ENCODE measurements at regions not wholly inside any gene's neighbourhood (a gene's known extent, or its start where the extent isn't known, plus 50 kb on each side); places are given as distances from the start of the nearest gene placed in this dataset.
"Not testable (repeated sequence)": the region's sequence is repeated elsewhere in the genome, so short reads cannot be mapped to it uniquely, and the experiment has no call there.

- no peaks in the 10 kb centered on the region for H3K36me3 ChIP-seq (ENCODE audit: control insufficient read depth, low read depth, low read length)
- no peak overlapping the region for H3K4me3 ChIP-seq (ENCODE audit: low read length)
- H3K27ac ChIP-seq (ENCODE audit: low read length), result no peak overlapping the region
- H3K9ac ChIP-seq (ENCODE audit: low read length), result no peak overlapping the region
- H3K9me3 ChIP-seq (ENCODE audit: control insufficient read depth, low read depth, low read length), result no peaks in the 10 kb centered on the region
- no peaks in the 10 kb centered on the region for H3K27me3 ChIP-seq (ENCODE audit: control insufficient read depth, insufficient read depth, low read length)
- H3K4me1 ChIP-seq (ENCODE audit: control insufficient read depth, low read depth, low read length), result no peaks in the 10 kb centered on the region
Observed at GRCh38 chr2:186979439-186980116, 130.6 kb upstream of the ZSWIM2 start.

GRCh38 chr2:186977433-186978045 lies 128.6 kb upstream of the ZSWIM2 start:
- Histone ChIP-seq H3K4me1 (ENCODE audit: control insufficient read depth, low read depth, low read length) (no peaks in the 10 kb centered on the region), H3K9ac (ENCODE audit: low read length) (no peak overlapping the region), H3K4me3 (ENCODE audit: low read length) (no peak overlapping the region), H3K36me3 (ENCODE audit: control insufficient read depth, low read depth, low read length) (no peaks in the 10 kb centered on the region), H3K27me3 (ENCODE audit: control insufficient read depth, insufficient read depth, low read length) (no peaks in the 10 kb centered on the region), H3K27ac (ENCODE audit: low read length) (no peak overlapping the region), H3K9me3 (ENCODE audit: control insufficient read depth, low read depth, low read length) (no peaks in the 10 kb centered on the region)

- no peak overlapping the region for H3K27ac ChIP-seq (ENCODE audit: low read length)
- H3K9me3 ChIP-seq (ENCODE audit: control insufficient read depth, low read depth, low read length), result no peaks in the 10 kb centered on the region
- H3K4me3 ChIP-seq (ENCODE audit: low read length), result no peak overlapping the region
- no peaks in the 10 kb centered on the region for H3K27me3 ChIP-seq (ENCODE audit: control insufficient read depth, insufficient read depth, low read length)
- H3K9ac ChIP-seq (ENCODE audit: low read length), result no peak overlapping the region
- H3K4me1 ChIP-seq (ENCODE audit: control insufficient read depth, low read depth, low read length), result no peaks in the 10 kb centered on the region
- no peaks in the 10 kb centered on the region for H3K36me3 ChIP-seq (ENCODE audit: control insufficient read depth, low read depth, low read length)
Observed at GRCh38 chr2:186976329-186976728, 127.4 kb upstream of the ZSWIM2 start.

GRCh38 chr2:186972281-186972970 lies 123.5 kb upstream of the ZSWIM2 start:
- no peak overlapping the region for H3K4me3 ChIP-seq (ENCODE audit: low read length)

GRCh38 chr2:186968277-186968676 lies 119.3 kb upstream of the ZSWIM2 start:
- H3K27ac ChIP-seq (ENCODE audit: low read length), result no peak overlapping the region
- no peaks in the 10 kb centered on the region for H3K4me1 ChIP-seq (ENCODE audit: control insufficient read depth, low read depth, low read length)
- no peak overlapping the region for H3K9ac ChIP-seq (ENCODE audit: low read length)
- H3K9me3 ChIP-seq (ENCODE audit: control insufficient read depth, low read depth, low read length), result no peaks in the 10 kb centered on the region
- H3K4me3 ChIP-seq (ENCODE audit: low read length), result no peak overlapping the region
- no peaks in the 10 kb centered on the region for H3K36me3 ChIP-seq (ENCODE audit: control insufficient read depth, low read depth, low read length)
- no peaks in the 10 kb centered on the region for H3K27me3 ChIP-seq (ENCODE audit: control insufficient read depth, insufficient read depth, low read length)

More at GRCh38 chr2:186972281-186972970, 123.5 kb upstream of the ZSWIM2 start:
- Histone ChIP-seq H3K36me3 (ENCODE audit: control insufficient read depth, low read depth, low read length) (no peaks in the 10 kb centered on the region), H3K9me3 (ENCODE audit: control insufficient read depth, low read depth, low read length) (no peaks in the 10 kb centered on the region), H3K27me3 (ENCODE audit: control insufficient read depth, insufficient read depth, low read length) (no peaks in the 10 kb centered on the region), H3K27ac (ENCODE audit: low read length) (no peak overlapping the region), H3K9ac (ENCODE audit: low read length) (no peak overlapping the region), H3K4me1 (ENCODE audit: control insufficient read depth, low read depth, low read length) (no peaks in the 10 kb centered on the region)

GRCh38 chr2:186966015-186966414 lies 117.0 kb upstream of the ZSWIM2 start:
- H3K4me3 ChIP-seq (ENCODE audit: low read length), result no peak overlapping the region
- H3K9me3 ChIP-seq (ENCODE audit: control insufficient read depth, low read depth, low read length), result no peaks in the 10 kb centered on the region
- H3K9ac ChIP-seq (ENCODE audit: low read length), result no peak overlapping the region
- H3K27ac ChIP-seq (ENCODE audit: low read length), result no peak overlapping the region
- no peaks in the 10 kb centered on the region for H3K36me3 ChIP-seq (ENCODE audit: control insufficient read depth, low read depth, low read length)
- no peaks in the 10 kb centered on the region for H3K4me1 ChIP-seq (ENCODE audit: control insufficient read depth, low read depth, low read length)
- H3K27me3 ChIP-seq (ENCODE audit: control insufficient read depth, insufficient read depth, low read length), result no peaks in the 10 kb centered on the region

- Histone ChIP-seq H3K9ac (ENCODE audit: low read length) (no peak overlapping the region), H3K4me3 (ENCODE audit: low read length) (no peak overlapping the region), H3K4me1 (ENCODE audit: control insufficient read depth, low read depth, low read length) (no peaks in the 10 kb centered on the region), H3K9me3 (ENCODE audit: control insufficient read depth, low read depth, low read length) (no peaks in the 10 kb centered on the region), H3K36me3 (ENCODE audit: control insufficient read depth, low read depth, low read length) (no peaks in the 10 kb centered on the region), H3K27me3 (ENCODE audit: control insufficient read depth, insufficient read depth, low read length) (no peaks in the 10 kb centered on the region), H3K27ac (ENCODE audit: low read length) (no peak overlapping the region)
Observed at GRCh38 chr2:186962085-186962747, 113.2 kb upstream of the ZSWIM2 start.

GRCh38 chr2:186960241-186960640 lies 111.3 kb upstream of the ZSWIM2 start:
- H3K9me3 ChIP-seq (ENCODE audit: control insufficient read depth, low read depth, low read length); H3K4me3 ChIP-seq (ENCODE audit: low read length); H3K4me1 ChIP-seq (ENCODE audit: control insufficient read depth, low read depth, low read length); H3K36me3 ChIP-seq (ENCODE audit: control insufficient read depth, low read depth, low read length); H3K9ac ChIP-seq (ENCODE audit: low read length); H3K27ac ChIP-seq (ENCODE audit: low read length); H3K27me3 ChIP-seq (ENCODE audit: control insufficient read depth, insufficient read depth, low read length): not testable (repeated sequence)

- Histone ChIP-seq H3K9me3 (ENCODE audit: control insufficient read depth, low read depth, low read length) (no peaks in the 10 kb centered on the region), H3K27me3 (ENCODE audit: control insufficient read depth, insufficient read depth, low read length) (no peaks in the 10 kb centered on the region), H3K9ac (ENCODE audit: low read length) (no peak overlapping the region), H3K4me3 (ENCODE audit: low read length) (no peak overlapping the region), H3K4me1 (ENCODE audit: control insufficient read depth, low read depth, low read length) (no peaks in the 10 kb centered on the region), H3K36me3 (ENCODE audit: control insufficient read depth, low read depth, low read length) (no peaks in the 10 kb centered on the region), H3K27ac (ENCODE audit: low read length) (no peak overlapping the region)
Observed at GRCh38 chr2:186959486-186959885, 110.5 kb upstream of the ZSWIM2 start.

GRCh38 chr2:186950694-186951093 lies 101.7 kb upstream of the ZSWIM2 start:
- H3K36me3 ChIP-seq (ENCODE audit: control insufficient read depth, low read depth, low read length), result no peaks in the 10 kb centered on the region
- H3K27ac ChIP-seq (ENCODE audit: low read length), result no peak overlapping the region
- H3K4me1 ChIP-seq (ENCODE audit: control insufficient read depth, low read depth, low read length), result no peaks in the 10 kb centered on the region
- no peaks in the 10 kb centered on the region for H3K9me3 ChIP-seq (ENCODE audit: control insufficient read depth, low read depth, low read length)
- no peak overlapping the region for H3K4me3 ChIP-seq (ENCODE audit: low read length)
- no peaks in the 10 kb centered on the region for H3K27me3 ChIP-seq (ENCODE audit: control insufficient read depth, insufficient read depth, low read length)
- H3K9ac ChIP-seq (ENCODE audit: low read length), result no peak overlapping the region

- no peak overlapping the region for H3K27ac ChIP-seq (ENCODE audit: low read length)
- H3K27me3 ChIP-seq (ENCODE audit: control insufficient read depth, insufficient read depth, low read length), result no peaks in the 10 kb centered on the region
- no peak overlapping the region for H3K9ac ChIP-seq (ENCODE audit: low read length)
- H3K4me3 ChIP-seq (ENCODE audit: low read length), result no peak overlapping the region
- H3K9me3 ChIP-seq (ENCODE audit: control insufficient read depth, low read depth, low read length), result no peaks in the 10 kb centered on the region
- no peaks in the 10 kb centered on the region for H3K36me3 ChIP-seq (ENCODE audit: control insufficient read depth, low read depth, low read length)
- no peaks in the 10 kb centered on the region for H3K4me1 ChIP-seq (ENCODE audit: control insufficient read depth, low read depth, low read length)
Observed at GRCh38 chr2:186949726-186950256, 100.8 kb upstream of the ZSWIM2 start.
